Testis (tissue), 2 donors: ENCODE measurements at regions not wholly inside any gene's neighbourhood (a gene's known extent, or its start where the extent isn't known, plus 50 kb on each side); places are given as distances from the start of the nearest gene placed in this dataset.

Experiments used
- POLR2A ChIP-seq: fragments of 450-650 bp; IDR thresholded peaks from one replicate; pipeline ENCODE4 v1.6.1; 2017; ENCODE audit warnings: antibody characterized with exemption, mild to moderate bottlenecking, moderate library complexity
- TF ChIP-seq, protein P1 (sequence below), 3 experiments: fragments of 450-650 bp in 2 of 3; fragments of 200-600 bp in 1 of 3; sonication (generic) in 1 of 3; IDR thresholded peaks; one replicate each; pipeline ENCODE4 v1.5.1; 2016 to 2019; ENCODE audit warnings: antibody characterized with exemption in 3 of 3, mild to moderate bottlenecking in 2 of 3, moderate library complexity in 1 of 3

DNA sequence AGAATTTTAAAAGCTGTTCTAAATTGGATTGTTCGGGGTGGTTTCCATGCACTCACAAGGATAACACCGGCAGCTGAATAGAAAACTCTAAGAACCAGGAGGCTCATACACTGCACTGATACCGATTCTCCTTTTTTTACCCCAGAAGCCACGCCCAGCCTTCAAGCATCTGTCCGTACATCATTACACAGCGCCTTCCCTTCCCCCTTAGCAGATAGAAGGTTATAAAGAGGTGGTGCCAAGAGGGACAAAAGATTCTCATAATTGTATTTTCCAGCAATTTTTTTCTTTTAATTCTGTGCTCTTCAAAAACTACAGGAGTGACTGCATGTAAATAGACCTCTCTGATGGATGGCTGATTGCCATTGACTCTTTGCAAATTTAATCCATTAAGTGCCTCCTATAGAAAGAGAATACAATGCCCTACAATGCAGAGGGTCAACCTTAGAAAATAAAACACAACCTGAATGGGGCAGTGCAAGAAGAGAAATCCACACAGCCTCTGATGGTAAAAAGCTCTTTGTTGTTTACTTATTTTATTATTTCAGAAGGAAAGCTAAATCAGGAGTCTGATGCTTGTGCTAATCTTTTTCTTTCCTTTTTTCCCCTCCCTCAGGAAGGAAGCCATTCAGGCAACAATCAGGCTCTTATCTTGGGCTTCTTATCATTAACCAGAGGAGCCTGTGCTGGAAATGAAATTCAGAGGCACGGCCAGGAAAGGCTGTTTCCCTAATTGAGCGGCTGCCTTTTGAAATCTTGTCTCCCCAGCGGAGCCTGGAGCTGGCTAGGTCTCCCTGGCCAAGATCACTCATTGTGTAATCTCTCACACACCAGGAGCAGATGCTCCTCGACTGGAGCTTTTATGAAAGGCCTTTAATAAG lies 198.9 kb upstream of the NABP1 start:
- TF ChIP-seq, protein P1, sequence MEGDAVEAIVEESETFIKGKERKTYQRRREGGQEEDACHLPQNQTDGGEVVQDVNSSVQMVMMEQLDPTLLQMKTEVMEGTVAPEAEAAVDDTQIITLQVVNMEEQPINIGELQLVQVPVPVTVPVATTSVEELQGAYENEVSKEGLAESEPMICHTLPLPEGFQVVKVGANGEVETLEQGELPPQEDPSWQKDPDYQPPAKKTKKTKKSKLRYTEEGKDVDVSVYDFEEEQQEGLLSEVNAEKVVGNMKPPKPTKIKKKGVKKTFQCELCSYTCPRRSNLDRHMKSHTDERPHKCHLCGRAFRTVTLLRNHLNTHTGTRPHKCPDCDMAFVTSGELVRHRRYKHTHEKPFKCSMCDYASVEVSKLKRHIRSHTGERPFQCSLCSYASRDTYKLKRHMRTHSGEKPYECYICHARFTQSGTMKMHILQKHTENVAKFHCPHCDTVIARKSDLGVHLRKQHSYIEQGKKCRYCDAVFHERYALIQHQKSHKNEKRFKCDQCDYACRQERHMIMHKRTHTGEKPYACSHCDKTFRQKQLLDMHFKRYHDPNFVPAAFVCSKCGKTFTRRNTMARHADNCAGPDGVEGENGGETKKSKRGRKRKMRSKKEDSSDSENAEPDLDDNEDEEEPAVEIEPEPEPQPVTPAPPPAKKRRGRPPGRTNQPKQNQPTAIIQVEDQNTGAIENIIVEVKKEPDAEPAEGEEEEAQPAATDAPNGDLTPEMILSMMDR (IDR thresholded peaks at IDR 0.05): no peak
- TF ChIP-seq POLR2A: no peak
